ENCODE measurements at regions not wholly inside any gene's neighbourhood (a gene's known extent, or its start where the extent isn't known, plus 50 kb on each side); places are given as distances from the start of the nearest gene placed in this dataset.

- no peak for ATAC-seq (replicated peaks in 6 of 8)
- H3K27ac ChIP-seq = no peak overlapping the region
- in situ Hi-C loops (cut with MboI; ENCODE audit: low pct_unique_long_range_greater_than_20kb in 2 of 9, low sequenced_read_pairs in 9 of 9, unreplicated experiment in 9 of 9) = no loop called here
- H3K4me3 ChIP-seq = no peak overlapping the region
- H3K4me1 ChIP-seq (replicated peaks in 1 of 2) = peaks cover 24 to 25% of the 10 kb centered on the region in 2 donors
- WGBS, 10 experiments = 10 to 97% (median 70%) methylated on average over 2 to 6 of the region's 9 CpGs; no CpG with 5 or more reads in 4 of the 10 experiments
Measured at GRCh38 chr6:169956580-169956979, 205.2 kb downstream of the ERMARD start.

DNA sequence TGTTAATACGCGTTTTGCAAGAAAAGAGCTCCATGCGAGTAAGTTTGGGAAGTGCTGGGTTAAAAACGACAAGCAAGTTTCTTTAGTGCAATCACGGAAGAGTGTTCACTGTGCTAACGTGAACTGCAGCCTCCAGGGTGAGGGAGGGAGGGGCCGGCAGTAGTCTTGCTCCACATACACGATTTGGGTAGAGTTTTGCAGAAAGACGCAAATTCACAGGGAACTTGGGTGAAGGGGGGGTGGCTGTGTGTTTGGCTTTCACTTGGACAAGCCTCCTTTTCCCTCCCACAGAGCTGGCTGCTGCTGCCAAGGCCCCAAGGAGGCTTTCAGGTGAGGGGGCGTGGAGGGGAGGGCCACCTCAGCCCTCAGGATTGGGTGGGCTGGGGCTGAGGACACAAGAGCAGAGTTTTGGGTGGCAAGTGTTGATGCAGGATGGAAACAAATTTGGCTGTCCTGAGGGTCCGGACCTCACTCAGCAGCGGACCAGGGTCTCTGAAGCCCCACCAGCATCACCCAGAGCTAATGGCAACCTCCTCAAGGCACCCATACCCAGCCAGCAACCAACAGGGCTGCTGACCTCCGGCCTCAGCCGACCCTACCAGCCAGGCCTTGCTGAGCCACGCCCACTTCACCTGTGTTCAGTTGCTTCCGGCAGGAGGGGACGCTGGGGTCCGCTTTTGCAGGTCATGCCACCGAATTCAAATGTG lies 204.5 kb downstream of the ERMARD start:
- Histone ChIP-seq H3K4me3 (no peak overlapping the region), H3K27ac (no peak overlapping the region), H3K4me1 (replicated peaks in 1 of 2) (peaks cover 21 to 23% of the 10 kb centered on the region in 2 donors)
- ATAC-seq (replicated peaks in 6 of 8) = no peak
- in situ Hi-C loops (cut with MboI; ENCODE audit: low pct_unique_long_range_greater_than_20kb in 2 of 9, low sequenced_read_pairs in 9 of 9, unreplicated experiment in 9 of 9) = no loop called here
- 28 to 88% (median 62%) methylated on average over 5 to 12 of the region's 19 CpGs; no CpG with 5 or more reads in 1 of the 10 experiments for WGBS, 10 experiments

GRCh38 chr6:169954977-169955376 lies 203.6 kb downstream of the ERMARD start:
- in situ Hi-C loops (cut with MboI; ENCODE audit: low pct_unique_long_range_greater_than_20kb in 2 of 9, low sequenced_read_pairs in 9 of 9, unreplicated experiment in 9 of 9) = no loop called here
- no peak for ATAC-seq (replicated peaks in 6 of 8)
- WGBS, 10 experiments = 10 to 100% (median 97%) methylated on average over 1 of the region's 1 CpG; no CpG with 5 or more reads in 2 of the 10 experiments
- peaks cover 11 to 14% of the 10 kb centered on the region in 2 donors for H3K4me1 ChIP-seq (replicated peaks in 1 of 2)
- H3K4me3 ChIP-seq = no peak overlapping the region
- no peak overlapping the region for H3K27ac ChIP-seq

DNA sequence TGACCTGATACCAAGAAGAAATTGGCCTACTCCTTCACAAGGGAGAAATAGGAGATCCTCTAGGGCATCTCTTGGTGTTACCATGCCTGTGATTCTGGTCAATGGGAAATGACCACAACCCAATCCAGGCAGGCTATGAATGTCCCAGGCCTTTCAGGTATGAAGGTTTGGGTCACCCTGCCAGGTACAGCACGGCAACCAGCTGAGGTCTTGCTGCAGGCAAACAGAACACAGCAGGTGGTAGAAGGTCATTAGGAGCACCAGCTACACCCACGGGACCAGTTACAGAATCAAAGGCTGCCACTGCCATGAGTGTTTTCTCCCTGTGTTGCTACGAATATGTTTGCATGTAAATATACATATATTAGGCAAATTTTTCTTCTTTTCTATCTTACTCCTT lies 202.3 kb downstream of the ERMARD start:
- in situ Hi-C loops (cut with MboI; ENCODE audit: low pct_unique_long_range_greater_than_20kb in 2 of 9, low sequenced_read_pairs in 9 of 9, unreplicated experiment in 9 of 9) = no loop called here
- no peak for ATAC-seq (replicated peaks in 6 of 8)
- WGBS, 10 experiments = 15 to 88% (median 48%) methylated on average over 1 to 3 of the region's 3 CpGs; no CpG with 5 or more reads in 3 of the 10 experiments

DNA sequence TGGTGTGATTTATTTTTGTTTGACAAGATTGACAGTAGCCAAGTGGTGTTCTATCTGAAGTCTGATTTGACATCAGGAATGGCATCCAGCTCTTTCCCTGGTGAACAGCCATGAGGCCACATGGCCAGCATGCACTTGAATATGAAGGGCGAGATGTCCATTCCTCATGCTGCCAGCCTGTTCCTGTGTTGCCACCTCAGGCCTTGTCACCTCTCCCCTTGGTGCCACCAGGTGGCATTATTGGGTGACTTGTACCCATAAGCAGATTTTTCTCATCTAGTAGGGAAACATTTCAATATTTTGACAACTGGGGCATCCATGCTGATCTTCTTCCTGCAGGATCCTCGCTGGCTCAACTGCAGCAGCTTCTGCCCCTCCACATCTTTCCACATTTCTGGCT lies 199.1 kb downstream of the ERMARD start:
- in situ Hi-C loops (cut with MboI; ENCODE audit: low pct_unique_long_range_greater_than_20kb in 2 of 9, low sequenced_read_pairs in 9 of 9, unreplicated experiment in 9 of 9) = no loop called here
- Histone ChIP-seq H3K27ac (no peak overlapping the region), H3K4me3 (no peak overlapping the region), H3K4me1 (replicated peaks in 1 of 2) (peaks cover 0 to 3% of the 10 kb centered on the region in 2 donors)
- ATAC-seq (replicated peaks in 6 of 8) = peak in 2 of 8 experiments; percentile 32 to 43
- WGBS, 10 experiments = 11 to 100% (median 80%) methylated on average over 1 to 2 of the region's 2 CpGs; no CpG with 5 or more reads in 3 of the 10 experiments

More for the DNA sequence above, 202.3 kb downstream of the ERMARD start:
- Histone ChIP-seq H3K27ac (no peak overlapping the region), H3K4me1 (replicated peaks in 1 of 2) (peaks cover 0 to 3% of the 10 kb centered on the region in 2 donors), H3K4me3 (no peak overlapping the region)

GRCh38 chr6:169949511-169950097 lies 198.2 kb downstream of the ERMARD start:
- Histone ChIP-seq H3K27ac (no peak overlapping the region), H3K4me3 (no peak overlapping the region), H3K4me1 (replicated peaks in 1 of 2) (peaks cover 0 to 3% of the 10 kb centered on the region in 2 donors)
- in situ Hi-C loops (cut with MboI; ENCODE audit: low pct_unique_long_range_greater_than_20kb in 2 of 9, low sequenced_read_pairs in 9 of 9, unreplicated experiment in 9 of 9) = no loop called here
- ATAC-seq (replicated peaks in 6 of 8) = no peak
- WGBS, 10 experiments = 21 to 100% (median 67%) methylated on average over 2 to 6 of the region's 6 CpGs

DNA sequence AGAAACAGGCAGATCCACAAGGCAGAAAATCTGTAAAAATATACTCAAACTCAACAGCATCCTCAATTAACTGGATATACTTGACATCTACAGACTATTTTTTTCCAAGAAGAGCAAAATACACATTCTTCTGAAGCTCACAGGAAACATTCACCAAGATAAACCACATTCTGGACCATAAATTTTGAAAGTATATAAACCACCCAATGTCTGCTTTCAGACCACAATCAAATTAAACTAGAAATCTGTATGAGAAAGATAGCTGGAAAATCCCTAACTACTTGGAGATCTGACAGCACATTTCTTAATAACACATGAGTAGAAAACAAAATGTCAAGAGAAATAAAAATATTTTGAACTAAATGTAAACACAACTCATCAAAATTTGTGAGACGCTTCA lies 195.5 kb downstream of the ERMARD start:
- Histone ChIP-seq H3K27ac (no peak overlapping the region), H3K4me3 (no peak overlapping the region), H3K4me1 (replicated peaks in 1 of 2) (peaks cover 0 to 3% of the 10 kb centered on the region in 2 donors)
- ATAC-seq (replicated peaks in 6 of 8) = no peak
- 0 to 100% (median 50%) methylated on average over 1 of the region's 1 CpG; no CpG with 5 or more reads in 6 of the 10 experiments for WGBS, 10 experiments
- in situ Hi-C loops (cut with MboI; ENCODE audit: low pct_unique_long_range_greater_than_20kb in 2 of 9, low sequenced_read_pairs in 9 of 9, unreplicated experiment in 9 of 9) = no loop called here

- 0 to 80% (median 43%) methylated on average over 1 to 3 of the region's 3 CpGs; no CpG with 5 or more reads in 4 of the 10 experiments for WGBS, 10 experiments
- Histone ChIP-seq H3K4me3 (no peak overlapping the region), H3K4me1 (replicated peaks in 1 of 2) (peaks cover 12 to 17% of the 10 kb centered on the region in 2 donors), H3K27ac (no peak overlapping the region)
- ATAC-seq (replicated peaks in 6 of 8) = no peak
- in situ Hi-C loops (cut with MboI; ENCODE audit: low pct_unique_long_range_greater_than_20kb in 2 of 9, low sequenced_read_pairs in 9 of 9, unreplicated experiment in 9 of 9) = no loop called here
Measured at GRCh38 chr6:169945117-169945516, 193.7 kb downstream of the ERMARD start.

- H3K27ac ChIP-seq = no peak overlapping the region
- ATAC-seq (replicated peaks in 6 of 8) = no peak
- in situ Hi-C loops (cut with MboI; ENCODE audit: low pct_unique_long_range_greater_than_20kb in 2 of 9, low sequenced_read_pairs in 9 of 9, unreplicated experiment in 9 of 9) = no loop called here
Measured at GRCh38 chr6:169944415-169944814, 193.0 kb downstream of the ERMARD start.

GRCh38 chr6:169944061-169944337 lies 192.6 kb downstream of the ERMARD start:
- ATAC-seq (replicated peaks in 6 of 8) = no peak
- Histone ChIP-seq H3K4me3 (no peak overlapping the region), H3K27ac (no peak overlapping the region), H3K4me1 (replicated peaks in 1 of 2) (peaks cover 19 to 27% of the 10 kb centered on the region in 2 donors)
- in situ Hi-C loops (cut with MboI; ENCODE audit: low pct_unique_long_range_greater_than_20kb in 2 of 9, low sequenced_read_pairs in 9 of 9, unreplicated experiment in 9 of 9) = no loop called here

More at GRCh38 chr6:169944415-169944814, 193.0 kb downstream of the ERMARD start:
- Histone ChIP-seq H3K4me1 (replicated peaks in 1 of 2) (peaks cover 18 to 24% of the 10 kb centered on the region in 2 donors), H3K4me3 (no peak overlapping the region)

DNA sequence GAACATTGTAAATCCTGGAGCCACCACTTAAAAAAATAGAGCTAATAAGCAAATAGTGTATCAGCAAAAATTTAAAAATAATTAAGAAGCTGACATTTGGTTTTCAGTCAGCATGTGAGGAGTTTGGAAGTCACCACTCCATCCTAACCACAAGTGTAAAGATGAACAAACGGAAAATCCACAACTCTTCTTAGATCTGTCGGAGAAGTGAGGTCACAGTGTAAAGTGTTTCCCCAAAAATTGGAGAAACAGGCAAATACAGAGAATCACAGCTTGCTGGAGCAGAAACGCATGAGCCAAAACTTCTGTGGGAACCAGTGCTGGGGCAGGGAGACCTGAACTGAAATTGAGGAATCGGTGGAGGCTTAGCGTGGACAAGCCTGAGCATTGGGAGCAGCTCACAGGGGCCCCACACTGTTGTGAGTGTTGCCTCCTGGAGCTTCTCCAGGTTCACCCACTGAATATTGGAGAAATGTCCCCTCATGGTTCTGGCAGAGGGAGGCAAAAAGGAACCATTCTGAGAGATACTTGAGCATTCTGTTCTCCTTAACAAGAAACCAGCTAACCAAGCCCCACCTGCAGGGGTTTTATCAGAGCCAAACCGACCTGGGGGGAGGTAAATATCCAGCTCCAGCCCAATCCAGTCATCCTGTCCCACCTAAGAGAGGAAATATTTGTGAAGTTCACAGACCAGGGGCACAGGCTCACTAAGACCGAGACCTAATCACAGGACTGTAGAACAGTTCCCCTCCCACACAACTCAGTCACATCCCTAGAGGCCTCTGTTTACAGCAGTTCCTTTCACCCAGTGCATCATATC lies 192.0 kb downstream of the ERMARD start:
- H3K4me3 ChIP-seq = no peak overlapping the region
- in situ Hi-C loops (cut with MboI; ENCODE audit: low pct_unique_long_range_greater_than_20kb in 2 of 9, low sequenced_read_pairs in 9 of 9, unreplicated experiment in 9 of 9) = no loop called here
- 0 to 72% (median 52%) methylated on average over 1 to 7 of the region's 7 CpGs for WGBS, 10 experiments
- H3K4me1 ChIP-seq (replicated peaks in 1 of 2) = peaks cover 24 to 32% of the 10 kb centered on the region in 2 donors
- no peak for ATAC-seq (replicated peaks in 6 of 8)
- H3K27ac ChIP-seq = no peak overlapping the region

DNA sequence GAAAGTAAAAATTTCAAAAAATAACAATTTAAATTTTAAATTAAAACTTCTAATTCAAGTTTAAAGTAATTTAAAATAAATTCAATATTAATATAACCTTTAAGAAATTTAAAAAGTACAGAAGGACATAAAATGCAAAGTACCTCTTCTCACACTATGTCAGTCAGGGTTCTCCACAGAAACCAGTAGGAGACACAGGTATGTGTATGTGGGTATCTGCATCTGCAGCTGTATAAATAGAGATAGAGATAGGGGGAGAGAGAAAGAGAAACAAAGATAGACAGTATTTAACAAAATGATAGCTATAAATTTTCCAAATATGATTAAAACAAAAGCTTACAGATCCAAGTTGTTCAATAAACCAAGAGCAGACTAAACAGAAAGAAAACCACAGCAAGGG lies 190.8 kb downstream of the ERMARD start:
- in situ Hi-C loops (cut with MboI; ENCODE audit: low pct_unique_long_range_greater_than_20kb in 2 of 9, low sequenced_read_pairs in 9 of 9, unreplicated experiment in 9 of 9) = no loop called here

DNA sequence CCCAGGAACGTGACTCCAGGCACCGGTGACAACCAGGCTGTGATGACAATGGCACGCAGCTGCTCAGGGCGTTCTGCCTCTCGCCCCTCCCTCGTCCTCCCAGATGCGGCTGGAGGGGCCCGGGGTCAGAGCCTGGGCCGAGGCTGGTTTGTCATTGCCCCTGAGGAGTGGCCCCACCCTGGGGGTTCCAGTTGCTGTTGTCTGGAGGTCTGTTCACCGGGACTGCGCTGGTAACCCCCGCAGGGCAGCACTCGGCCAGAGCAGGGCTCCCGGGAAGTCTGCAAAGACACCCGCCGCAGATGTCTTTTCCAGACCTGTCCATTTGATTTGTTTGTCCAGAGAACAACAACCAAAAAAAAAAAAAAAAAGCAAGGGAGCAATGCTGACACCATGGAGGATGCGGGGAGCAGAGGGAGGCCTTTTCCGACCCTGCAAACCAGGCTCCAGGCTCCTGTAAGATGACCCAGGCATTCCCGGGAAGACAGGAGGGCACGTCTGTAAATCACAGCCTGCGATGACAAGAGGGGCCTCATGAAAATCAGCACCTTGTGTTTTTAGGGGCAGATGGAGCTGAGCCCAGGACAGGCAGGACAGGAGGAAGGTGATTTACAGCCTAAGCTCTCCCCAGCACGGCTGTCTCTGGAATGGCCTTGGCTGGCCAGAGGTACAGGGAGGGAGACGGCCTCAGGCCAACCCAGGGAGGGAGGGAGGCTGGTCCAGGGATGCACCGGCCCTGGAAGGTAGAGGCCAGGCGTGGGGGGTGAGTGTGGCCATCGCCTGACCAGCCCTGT lies 189.3 kb downstream of the ERMARD start:
- in situ Hi-C loops (cut with MboI; ENCODE audit: low pct_unique_long_range_greater_than_20kb in 2 of 9, low sequenced_read_pairs in 9 of 9, unreplicated experiment in 9 of 9) = no loop called here
- peak in 6 of 8 experiments; percentile 29 to 91 (median 86) for ATAC-seq (replicated peaks in 6 of 8)
- 0 to 40% (median 17%) methylated on average over 1 to 10 of the region's 26 CpGs; no CpG with 5 or more reads in 5 of the 10 experiments for WGBS, 10 experiments
- H3K4me1 ChIP-seq (replicated peaks in 1 of 2) = peaks cover 31 to 41% of the 10 kb centered on the region in 2 donors
- H3K4me3 ChIP-seq = no peak overlapping the region
- peak overlapping the region; percentile 51 to 73 for H3K27ac ChIP-seq

More for the DNA sequence above, 190.8 kb downstream of the ERMARD start:
- Histone ChIP-seq H3K4me1 (replicated peaks in 1 of 2) (peaks cover 31 to 41% of the 10 kb centered on the region in 2 donors), H3K4me3 (no peak overlapping the region), H3K27ac (no peak overlapping the region)
- no peak for ATAC-seq (replicated peaks in 6 of 8)
